Head of caudate nucleus (tissue), 42 donors: ENCODE measurements at regions not wholly inside any gene's neighbourhood (a gene's known extent, or its start where the extent isn't known, plus 50 kb on each side); places are given as distances from the start of the nearest gene placed in this dataset.
"Not testable (repeated sequence)": the region's sequence is repeated elsewhere in the genome, so short reads cannot be mapped to it uniquely, and the experiment has no call there.

Experiments
- DNase-seq, 42 donors: peaks; one replicate each; pipeline versions ENCODE4 v3.0.0 to v3.0.0-alpha.2; 2020 to 2021; ENCODE audit warnings: mixed read lengths in 7 of 42
- intact Hi-C: fragments of 100-400 bp; cut with DNase I; formaldehyde crosslinking; loops from one replicate; pipeline ENCODE4 v1.15.0; 2022

DNA sequence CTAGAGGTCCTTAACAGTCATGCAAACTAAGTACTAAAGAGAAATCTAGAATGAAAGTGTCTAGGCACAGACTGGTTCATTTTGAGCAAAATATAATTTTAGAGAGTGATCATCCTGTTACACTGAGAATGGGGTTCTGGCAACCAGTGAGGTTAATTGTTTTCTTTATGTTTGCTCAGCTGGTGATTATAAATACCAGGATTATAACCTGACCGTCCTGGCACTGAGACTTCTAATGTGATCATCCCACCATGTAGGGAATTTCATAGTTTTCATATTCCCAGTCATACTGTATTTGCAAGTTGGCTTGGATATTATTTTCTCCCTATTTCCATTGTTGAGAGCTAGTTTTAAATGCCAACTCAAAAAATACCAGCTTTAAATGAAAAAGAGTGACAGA lies 852.5 kb upstream of the LRATD1 start:
- no peak for DNase-seq
- intact Hi-C loops: no loop called here

- intact Hi-C loops: no loop called here
- DNase-seq: no peak
These were observed 841.4 kb upstream of the LRATD1 start for GRCh38 chr2:13791019-13791547.

- intact Hi-C loops: no loop called here
- no peak for DNase-seq
These were observed 826.0 kb upstream of the LRATD1 start for GRCh38 chr2:13806539-13806938.

DNA sequence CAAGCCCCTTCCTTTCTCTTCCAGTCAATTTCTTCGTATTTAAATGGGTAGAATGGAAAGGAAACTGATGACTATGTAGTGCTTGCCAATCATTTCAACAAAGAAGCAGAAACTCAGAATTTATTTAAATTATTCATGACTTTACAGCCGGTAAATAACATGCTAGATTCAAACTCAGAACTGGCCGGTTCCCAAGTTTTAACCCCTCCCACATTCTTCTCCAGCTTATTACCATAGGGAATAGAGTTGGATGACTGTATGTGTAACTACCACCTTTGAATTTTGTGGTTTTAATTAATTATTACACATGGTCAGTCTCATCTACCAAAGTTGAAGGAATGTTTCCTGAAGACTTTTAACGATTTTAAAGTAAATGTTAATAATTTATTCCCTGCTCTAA lies 819.3 kb upstream of the LRATD1 start:
- intact Hi-C loops: no loop called here
- DNase-seq: no peak

DNA sequence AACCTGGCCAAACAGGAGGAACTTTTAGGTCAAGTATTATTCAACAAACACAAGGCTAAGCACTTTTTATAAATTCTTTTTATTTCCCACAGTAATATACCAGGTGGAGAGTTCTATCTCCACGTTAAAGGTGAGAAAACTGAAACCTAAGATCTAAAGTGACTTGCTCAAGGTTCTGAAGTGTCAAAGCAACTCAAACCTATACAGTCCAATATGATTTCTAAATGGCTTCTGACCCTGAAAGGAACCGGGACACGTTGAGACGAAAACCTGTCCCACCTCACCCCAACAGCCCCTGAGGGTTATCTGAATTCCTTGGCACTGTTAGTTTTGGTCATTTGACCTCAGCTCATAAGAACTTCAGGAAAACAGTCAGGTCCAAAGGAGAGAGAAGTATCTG lies 814.5 kb upstream of the LRATD1 start:
- intact Hi-C loops: no loop called here
- DNase-seq: no peak

DNA sequence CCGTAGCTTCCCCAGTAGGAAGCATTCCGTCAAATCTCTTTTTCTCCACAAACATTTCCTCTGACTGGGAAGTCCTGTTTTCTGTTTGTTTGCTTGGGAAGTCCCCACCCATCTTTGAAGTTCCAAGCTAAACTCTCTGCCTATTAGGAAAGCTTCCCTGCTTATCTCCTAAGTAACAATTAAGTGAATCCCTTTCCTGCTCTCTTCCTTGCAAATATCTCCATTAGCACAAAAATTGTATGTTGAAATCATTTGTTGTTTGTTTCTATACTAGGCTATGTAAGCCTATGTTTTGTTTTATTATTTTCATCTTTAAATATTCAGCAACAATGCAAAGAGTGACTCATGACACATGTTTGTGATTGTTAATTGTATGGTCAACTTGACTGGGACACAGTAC lies 812.6 kb upstream of the LRATD1 start:
- intact Hi-C loops: no loop called here
- no peak for DNase-seq

GRCh38 chr2:13821255-13821880 lies 811.1 kb upstream of the LRATD1 start:
- DNase-seq: no peak
- intact Hi-C loops: no loop called here

- no peak for DNase-seq
- intact Hi-C loops: no loop called here
These were observed 810.2 kb upstream of the LRATD1 start for GRCh38 chr2:13822365-13822764.

- no peak for DNase-seq
- intact Hi-C loops: no loop called here
These were observed 806.1 kb upstream of the LRATD1 start for GRCh38 chr2:13826314-13826853.

GRCh38 chr2:13858626-13859025 lies 773.9 kb upstream of the LRATD1 start:
- intact Hi-C loops: no loop called here
- DNase-seq: no peak

GRCh38 chr2:13868275-13868674 lies 764.2 kb upstream of the LRATD1 start:
- DNase-seq, intact Hi-C loops: not testable (repeated sequence)

- intact Hi-C loops: no loop called here
- peak in 7 of 42 donors; percentile 2 to 46 (median 11) for DNase-seq
These were observed 756.0 kb upstream of the LRATD1 start for GRCh38 chr2:13876491-13877037.

- DNase-seq: no peak
- intact Hi-C loops: no loop called here
These were observed 754.9 kb upstream of the LRATD1 start for GRCh38 chr2:13877571-13877970.

GRCh38 chr2:13884291-13884976 lies 748.1 kb upstream of the LRATD1 start:
- intact Hi-C loops: no loop called here
- no peak for DNase-seq

- no peak for DNase-seq
- intact Hi-C loops: no loop called here
These were observed 731.0 kb upstream of the LRATD1 start for GRCh38 chr2:13901526-13901925.

DNA sequence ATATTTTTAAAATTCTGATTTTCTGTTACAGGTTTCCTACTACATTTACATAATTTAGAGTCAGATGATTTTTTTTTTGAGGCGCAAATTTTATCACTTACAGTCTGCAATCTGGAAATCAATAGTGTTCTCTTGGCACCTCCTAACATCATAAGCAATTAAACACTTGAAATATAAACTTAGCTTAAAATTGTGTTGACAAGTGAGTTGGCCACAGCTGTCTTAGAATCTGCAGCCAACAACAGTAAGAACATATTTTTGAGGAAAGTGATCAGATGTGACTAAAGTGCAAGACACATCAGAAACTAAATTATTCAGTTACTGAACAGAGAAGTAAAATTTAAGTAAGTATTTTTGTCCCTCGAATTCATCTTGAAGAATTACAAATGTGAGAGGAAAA lies 726.7 kb upstream of the LRATD1 start:
- DNase-seq: no peak
- intact Hi-C loops: no loop called here

DNA sequence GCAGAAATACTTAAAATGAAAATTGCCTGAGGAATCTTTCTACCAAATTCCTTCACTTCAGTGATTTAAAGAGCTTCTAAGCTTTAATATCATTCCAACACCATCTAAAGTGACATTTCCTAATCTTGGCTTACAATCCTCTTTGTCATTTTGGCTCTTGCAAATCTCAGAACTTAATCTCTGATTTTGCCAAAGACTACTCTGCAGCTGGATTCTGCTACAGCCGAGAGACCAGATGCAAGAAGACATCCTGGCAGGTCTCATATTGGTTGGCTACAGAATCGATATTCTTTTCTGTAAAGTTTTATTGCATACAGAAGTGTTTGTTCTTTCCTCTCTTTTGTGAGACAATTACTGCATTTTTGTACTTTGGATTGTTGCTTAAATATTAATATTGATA lies 716.5 kb upstream of the LRATD1 start:
- intact Hi-C loops: no loop called here
- DNase-seq: no peak

DNA sequence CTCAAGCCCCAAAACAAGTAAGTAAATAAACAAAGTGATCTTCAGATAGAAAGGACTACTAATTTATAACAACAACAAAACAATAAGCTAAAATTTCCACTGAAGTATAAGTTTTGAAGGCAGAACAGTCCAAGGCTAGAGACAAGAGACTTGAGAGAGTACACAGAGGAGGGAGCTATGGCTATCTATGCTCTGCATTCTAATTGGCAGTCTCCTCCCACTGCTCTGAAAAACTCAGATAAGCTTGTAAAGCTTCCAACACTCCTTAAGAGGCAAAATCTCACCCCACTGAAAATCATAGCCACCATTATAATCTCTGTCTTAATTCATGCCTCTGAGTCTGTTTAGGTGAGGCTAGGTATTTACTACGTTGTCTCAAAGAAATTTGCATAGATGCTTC lies 714.6 kb upstream of the LRATD1 start:
- intact Hi-C loops: no loop called here

GRCh38 chr2:13919981-13920382 lies 712.5 kb upstream of the LRATD1 start:
- intact Hi-C loops: no loop called here
- no peak for DNase-seq

More for the DNA sequence above, 714.6 kb upstream of the LRATD1 start:
- DNase-seq: no peak

DNA sequence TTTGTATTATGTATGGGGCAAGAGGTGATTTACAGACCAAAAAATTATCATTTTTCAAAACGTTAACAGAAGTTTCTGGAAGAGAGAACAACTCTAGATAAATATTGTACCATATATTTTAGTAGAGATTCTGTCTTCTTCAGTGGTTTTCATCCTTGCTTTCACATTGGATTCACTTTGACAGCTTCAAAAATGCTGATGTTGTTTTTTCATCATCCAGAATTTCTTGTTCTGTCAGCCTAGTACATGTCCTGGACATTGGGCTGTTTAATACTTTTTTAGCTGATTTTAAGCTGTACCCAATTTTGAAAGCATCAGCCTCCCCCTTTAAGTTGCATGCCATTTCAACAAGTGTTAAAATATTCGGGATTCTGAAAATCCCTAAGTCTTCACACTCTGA lies 711.3 kb upstream of the LRATD1 start:
- DNase-seq: no peak
- intact Hi-C loops: no loop called here
